Natural killer cell treated with Interleukin-12 subunit alpha and Interleukin-12 subunit beta and Interleukin-15 and Interleukin-18, amount 100 ng/mL, for 72 hours (primary cell): ENCODE measurements at regions not wholly inside any gene's neighbourhood (a gene's known extent, or its start where the extent isn't known, plus 50 kb on each side); places are given as distances from the start of the nearest gene placed in this dataset.

ENCODE experiments used
- ATAC-seq, 2 donors: fragments of 150-1000 bp; cut with Tn5 transposase in 1 of 2; sonication (Bioruptor Pico), chemical (Tn5 transposase) in 1 of 2; 2 replicates each; pipeline ENCODE4 v1.10.0; 2021
- DNase-seq: peaks from one replicate; pipeline ENCODE4 v3.0.0; 2022; ENCODE audit warnings: low spot score
- H3K27ac Mint-ChIP-seq, 2 donors: 1 replicate in 1 of 2; 2 replicates in 1 of 2; pipeline ENCODE4 v1.8.0; 2022; ENCODE audit warnings: mixed read lengths in 2 of 2, mild to moderate bottlenecking in 1 of 2, moderate library complexity in 1 of 2
- H3K27me3 Mint-ChIP-seq, 2 donors: 1 replicate in 1 of 2; 2 replicates in 1 of 2; pipeline ENCODE4 v1.8.0; 2022; ENCODE audit warnings: mixed read lengths in 2 of 2
- H3K36me3 Mint-ChIP-seq: one replicate; pipeline ENCODE4 v1.8.0; 2022; ENCODE audit warnings: mixed read lengths
- H3K4me1 Mint-ChIP-seq, 2 donors: 1 replicate in 1 of 2; 2 replicates in 1 of 2; pipeline ENCODE4 v1.8.0; 2022; ENCODE audit warnings: low read depth in 2 of 2, mixed read lengths in 2 of 2, mild to moderate bottlenecking in 1 of 2
- H3K4me3 Mint-ChIP-seq: one replicate; pipeline ENCODE4 v1.8.0; 2022; ENCODE audit warnings: mixed read lengths
- H3K9me3 Mint-ChIP-seq: 2 replicates; pipeline ENCODE4 v1.8.0; 2022; ENCODE audit warnings: mixed read lengths

DNA sequence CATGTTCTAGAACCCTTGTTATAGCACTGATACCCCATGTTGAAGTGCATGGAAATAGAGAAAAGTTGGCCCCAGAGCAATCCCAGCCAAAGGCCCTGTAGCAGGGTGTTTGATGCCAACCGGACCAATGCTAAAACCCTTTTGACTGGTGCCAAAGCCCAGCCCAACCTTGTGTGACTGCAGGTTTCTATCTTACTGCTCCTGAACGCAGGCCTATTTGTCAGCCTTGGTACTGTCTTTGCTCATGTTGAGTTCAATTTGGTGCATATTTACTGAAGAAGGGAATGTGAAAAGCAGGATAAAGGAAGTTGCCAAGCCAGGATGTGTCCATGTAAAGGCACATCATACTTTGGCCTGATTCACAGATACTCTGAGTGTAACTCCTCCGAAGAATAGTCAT, 51.7 kb upstream of the NFASC start:
- no peaks in the 10 kb centered on the region for H3K9me3 Mint-ChIP-seq
- H3K27ac Mint-ChIP-seq: no peak overlapping the region
- no peak for DNase-seq
- no peaks in the 10 kb centered on the region for H3K4me1 Mint-ChIP-seq
- H3K36me3 Mint-ChIP-seq: no peaks in the 10 kb centered on the region
- ATAC-seq: no peak
- peaks cover 20 to 26% of the 10 kb centered on the region in 2 donors for H3K27me3 Mint-ChIP-seq
- no peak overlapping the region for H3K4me3 Mint-ChIP-seq

DNA sequence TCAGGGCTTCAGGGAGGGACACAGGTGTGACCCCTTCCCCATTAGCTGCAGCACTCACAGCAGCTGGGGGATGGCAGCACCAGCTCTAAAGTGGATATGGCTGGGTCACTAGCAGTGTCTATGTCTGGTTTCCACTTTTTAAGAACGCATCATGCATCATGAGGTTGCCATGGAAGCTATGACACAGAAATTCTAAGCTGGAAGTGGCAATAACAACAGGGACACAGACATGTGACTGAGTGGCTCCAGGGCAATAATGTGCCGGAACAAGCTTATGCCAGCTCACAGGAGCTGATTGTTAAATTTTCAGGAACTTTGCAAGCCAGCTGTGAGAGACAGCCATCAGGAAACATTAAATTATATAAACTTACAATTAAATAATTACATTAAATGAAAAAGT, 51.2 kb upstream of the NFASC start:
- Mint-ChIP-seq H3K4me3 (no peak overlapping the region), H3K9me3 (no peaks in the 10 kb centered on the region), H3K4me1 (no peaks in the 10 kb centered on the region), H3K27ac (no peak overlapping the region), H3K27me3 (peaks cover 20 to 24% of the 10 kb centered on the region in 2 donors), H3K36me3 (no peaks in the 10 kb centered on the region)
- DNase-seq (no peak), ATAC-seq (no peak)
